DOHH2 (cell line): ENCODE measurements at regions not wholly inside any gene's neighbourhood (a gene's known extent, or its start where the extent isn't known, plus 50 kb on each side); places are given as distances from the start of the nearest gene placed in this dataset.

Experiments
- H3F3A ChIP-seq: fragments of 200-600 bp; sonication (generic), shearing (Covaris generic); 2 replicates; pipeline ENCODE4 v1.6.0; 2016; ENCODE audit warnings: antibody characterized with exemption, mild to moderate bottlenecking; ENCODE audit not compliant: control insufficient read depth, insufficient read depth
- H3K27ac ChIP-seq: fragments of 200-600 bp; sonication (generic); 2 replicates; pipeline ENCODE4 v1.5.1; 2014; ENCODE audit warnings: low read depth, mild to moderate bottlenecking, low read length, moderate library complexity
- H3K27me3 ChIP-seq: fragments of 200-600 bp; sonication (generic); 2 replicates; pipeline ENCODE4 v1.6.1; 2014; ENCODE audit warnings: mild to moderate bottlenecking, low read length, mixed read lengths; ENCODE audit not compliant: control insufficient read depth
- H3K36me3 ChIP-seq: fragments of 200-600 bp; sonication (generic); 2 replicates; pipeline ENCODE4 v1.6.1; 2014; ENCODE audit warnings: mild to moderate bottlenecking, low read length, moderate library complexity, mixed read lengths; ENCODE audit not compliant: control insufficient read depth
- H3K4me1 ChIP-seq: fragments of 200-600 bp; sonication (generic); 2 replicates; pipeline ENCODE4 v1.6.1; 2014; ENCODE audit warnings: mild to moderate bottlenecking, low read length, mixed read lengths; ENCODE audit not compliant: control insufficient read depth
- H3K4me2 ChIP-seq: fragments of 200-600 bp; sonication (generic); 2 replicates; pipeline ENCODE4 v1.6.0; 2014; ENCODE audit warnings: mild to moderate bottlenecking, low read length, moderate library complexity
- H3K4me3 ChIP-seq: fragments of 200-600 bp; sonication (generic); 2 replicates; pipeline ENCODE4 v1.5.1; 2014; ENCODE audit warnings: mild to moderate bottlenecking, low read length, mixed read lengths
- H3K79me2 ChIP-seq: fragments of 200-600 bp; sonication (generic); 2 replicates; pipeline ENCODE4 v1.6.1; 2014; ENCODE audit warnings: mild to moderate bottlenecking, low read length, mixed read lengths; ENCODE audit not compliant: control insufficient read depth
- H3K9me2 ChIP-seq: fragments of 200-600 bp; sonication (generic); replicated peaks from 2 replicates; pipeline ENCODE4 v1.6.1; 2014; ENCODE audit warnings: mild to moderate bottlenecking, low read length, mixed read lengths; ENCODE audit not compliant: control insufficient read depth
- H3K9me3 ChIP-seq: fragments of 200-600 bp; sonication (generic); 2 replicates; pipeline ENCODE4 v1.6.1; 2014; ENCODE audit warnings: antibody characterized with exemption, low read length, mixed read lengths; ENCODE audit not compliant: control insufficient read depth, insufficient read depth
- H4K20me1 ChIP-seq: fragments of 200-600 bp; sonication (generic); 2 replicates; pipeline ENCODE4 v1.6.0; 2014; ENCODE audit warnings: low read depth, mild to moderate bottlenecking, antibody characterized with exemption, low read length, moderate library complexity; ENCODE audit not compliant: control insufficient read depth, insufficient read depth
- EZH2phosphoT487 ChIP-seq: fragments of 200-600 bp; sonication (generic); IDR thresholded peaks from 2 replicates; pipeline ENCODE4 v1.6.1; 2017; ENCODE audit warnings: borderline replicate concordance, mild to moderate bottlenecking, antibody characterized with exemption, low read length, moderate library complexity, mixed read lengths
- TF ChIP-seq, protein P1 (sequence below): fragments of 200-600 bp; sonication (generic); IDR thresholded peaks from one replicate; pipeline ENCODE4 v1.5.1; 2014; ENCODE audit warnings: antibody characterized with exemption, mild to moderate bottlenecking, low read depth, low read length; ENCODE audit not compliant: poor library complexity, severe bottlenecking

DNA sequence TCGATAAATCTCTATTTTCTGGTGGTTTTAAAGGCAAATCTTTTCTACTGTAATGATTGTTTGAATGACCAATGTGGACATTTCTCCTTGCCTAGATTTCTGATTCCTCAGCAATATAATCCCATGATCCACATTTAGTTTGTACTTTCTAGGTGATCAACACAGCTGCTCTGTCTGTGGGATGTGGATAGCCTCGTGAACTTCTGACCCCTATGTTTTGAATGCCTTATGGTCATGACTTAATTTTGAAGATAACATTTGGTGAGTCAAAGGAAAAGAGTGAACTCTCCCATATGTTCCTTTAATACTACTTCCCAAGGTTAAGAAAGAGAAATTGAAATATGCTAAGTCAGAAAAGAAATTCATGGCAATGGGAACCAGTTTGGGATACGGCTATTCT, 147.5 kb downstream of the CAVIN4 start:
- no peaks in the 10 kb centered on the region for H3K9me2 ChIP-seq
- TF ChIP-seq EZH2phosphoT487, result no peak
- TF ChIP-seq, protein P1, sequence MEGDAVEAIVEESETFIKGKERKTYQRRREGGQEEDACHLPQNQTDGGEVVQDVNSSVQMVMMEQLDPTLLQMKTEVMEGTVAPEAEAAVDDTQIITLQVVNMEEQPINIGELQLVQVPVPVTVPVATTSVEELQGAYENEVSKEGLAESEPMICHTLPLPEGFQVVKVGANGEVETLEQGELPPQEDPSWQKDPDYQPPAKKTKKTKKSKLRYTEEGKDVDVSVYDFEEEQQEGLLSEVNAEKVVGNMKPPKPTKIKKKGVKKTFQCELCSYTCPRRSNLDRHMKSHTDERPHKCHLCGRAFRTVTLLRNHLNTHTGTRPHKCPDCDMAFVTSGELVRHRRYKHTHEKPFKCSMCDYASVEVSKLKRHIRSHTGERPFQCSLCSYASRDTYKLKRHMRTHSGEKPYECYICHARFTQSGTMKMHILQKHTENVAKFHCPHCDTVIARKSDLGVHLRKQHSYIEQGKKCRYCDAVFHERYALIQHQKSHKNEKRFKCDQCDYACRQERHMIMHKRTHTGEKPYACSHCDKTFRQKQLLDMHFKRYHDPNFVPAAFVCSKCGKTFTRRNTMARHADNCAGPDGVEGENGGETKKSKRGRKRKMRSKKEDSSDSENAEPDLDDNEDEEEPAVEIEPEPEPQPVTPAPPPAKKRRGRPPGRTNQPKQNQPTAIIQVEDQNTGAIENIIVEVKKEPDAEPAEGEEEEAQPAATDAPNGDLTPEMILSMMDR, result no peak
- no peaks in the 10 kb centered on the region for H3F3A ChIP-seq
- H3K79me2 ChIP-seq, result no peaks in the 10 kb centered on the region
- no peaks in the 10 kb centered on the region for H3K27me3 ChIP-seq
- H3K4me3 ChIP-seq, result no peak overlapping the region
- H3K9me3 ChIP-seq, result no peaks in the 10 kb centered on the region
- H3K4me1 ChIP-seq, result no peaks in the 10 kb centered on the region
- H3K36me3 ChIP-seq, result no peaks in the 10 kb centered on the region
- H3K4me2 ChIP-seq, result no peak overlapping the region
- no peak overlapping the region for H3K27ac ChIP-seq
- H4K20me1 ChIP-seq, result no peaks in the 10 kb centered on the region

DNA sequence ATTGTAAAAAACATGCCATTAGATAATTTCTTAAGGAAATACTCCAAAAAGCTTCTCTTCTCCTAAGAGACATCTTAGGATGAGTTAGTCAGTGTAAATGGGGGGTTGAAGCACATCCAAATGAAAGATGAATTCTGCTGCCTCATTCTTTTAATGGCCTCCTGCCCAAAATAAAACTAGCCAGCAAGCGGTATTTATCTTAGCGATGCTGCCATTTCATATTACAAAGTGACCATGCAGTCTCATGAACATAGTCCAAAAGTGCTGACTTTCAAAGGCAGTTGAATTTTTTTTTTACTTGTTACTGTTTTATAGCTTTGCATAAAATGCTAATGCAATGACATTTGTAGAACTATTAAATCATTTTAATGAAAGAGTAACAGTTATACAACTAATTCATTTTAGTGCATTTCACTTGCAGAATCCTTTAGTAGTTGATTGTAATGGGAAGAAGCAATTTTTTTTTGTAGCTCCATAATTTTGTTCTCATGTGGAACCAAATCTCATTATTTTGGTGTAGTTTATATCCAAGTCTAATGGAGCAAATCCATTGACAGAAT, 151.5 kb downstream of the CAVIN4 start:
- Histone ChIP-seq H3F3A (no peaks in the 10 kb centered on the region), H3K4me3 (no peak overlapping the region), H3K27ac (no peak overlapping the region), H3K9me2 (no peaks in the 10 kb centered on the region), H3K79me2 (no peaks in the 10 kb centered on the region), H3K4me2 (no peak overlapping the region), H3K4me1 (no peaks in the 10 kb centered on the region), H4K20me1 (no peaks in the 10 kb centered on the region), H3K36me3 (no peaks in the 10 kb centered on the region), H3K27me3 (no peaks in the 10 kb centered on the region), H3K9me3 (no peaks in the 10 kb centered on the region)
- TF ChIP-seq, protein P1, result no peak
- TF ChIP-seq EZH2phosphoT487, result no peak

DNA sequence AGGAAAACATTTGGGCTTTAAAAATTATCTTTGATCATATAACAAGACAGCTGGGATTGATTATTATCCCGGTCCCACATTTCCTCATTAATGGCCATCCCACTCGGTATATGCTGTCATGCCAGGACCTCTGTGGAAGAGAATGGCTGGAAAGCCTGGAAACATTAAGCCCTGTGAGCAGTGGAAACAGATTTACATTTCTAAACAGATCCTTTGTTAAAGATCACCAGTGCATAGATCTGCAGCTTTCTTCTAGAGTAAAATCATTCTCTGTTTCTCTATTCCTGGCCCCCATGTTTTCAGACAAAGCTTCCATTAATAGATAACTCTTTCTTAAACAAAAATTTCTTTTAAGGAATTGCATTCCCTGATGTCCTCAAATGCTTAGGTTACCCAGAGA, 152.2 kb downstream of the CAVIN4 start:
- Histone ChIP-seq H3K4me1 (no peaks in the 10 kb centered on the region), H3K9me2 (no peaks in the 10 kb centered on the region), H3K4me2 (no peak overlapping the region), H3K27me3 (no peaks in the 10 kb centered on the region), H3F3A (no peaks in the 10 kb centered on the region), H4K20me1 (no peaks in the 10 kb centered on the region), H3K4me3 (no peak overlapping the region), H3K27ac (no peak overlapping the region), H3K79me2 (no peaks in the 10 kb centered on the region), H3K9me3 (no peaks in the 10 kb centered on the region), H3K36me3 (no peaks in the 10 kb centered on the region)
- TF ChIP-seq EZH2phosphoT487, result no peak
- TF ChIP-seq, protein P1, result no peak
